ENCODE measurements at regions not wholly inside any gene's neighbourhood (a gene's known extent, or its start where the extent isn't known, plus 50 kb on each side); places are given as distances from the start of the nearest gene placed in this dataset.

DNA sequence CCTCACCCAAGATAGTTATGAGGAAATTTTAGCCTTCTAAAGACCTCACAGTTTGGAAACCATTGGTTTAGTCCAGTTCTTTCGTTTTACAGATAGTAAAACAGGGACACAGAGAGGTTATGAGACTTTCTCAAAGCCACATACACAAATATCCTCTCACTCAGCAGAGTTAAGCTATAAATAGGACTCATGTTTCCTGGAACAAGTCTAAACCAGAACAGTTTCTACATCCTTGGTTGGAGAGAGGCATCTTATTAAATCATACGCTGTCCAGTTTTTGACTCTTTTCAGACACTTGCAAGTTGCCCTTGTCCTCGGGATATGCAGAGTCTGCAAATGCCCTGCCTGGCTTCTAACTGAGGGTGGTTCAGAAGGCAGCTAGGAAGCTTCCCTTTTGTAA lies 462.1 kb upstream of the DEPDC1 start:
- DNase-seq (ENCODE audit: low spot score): no peak

DNA sequence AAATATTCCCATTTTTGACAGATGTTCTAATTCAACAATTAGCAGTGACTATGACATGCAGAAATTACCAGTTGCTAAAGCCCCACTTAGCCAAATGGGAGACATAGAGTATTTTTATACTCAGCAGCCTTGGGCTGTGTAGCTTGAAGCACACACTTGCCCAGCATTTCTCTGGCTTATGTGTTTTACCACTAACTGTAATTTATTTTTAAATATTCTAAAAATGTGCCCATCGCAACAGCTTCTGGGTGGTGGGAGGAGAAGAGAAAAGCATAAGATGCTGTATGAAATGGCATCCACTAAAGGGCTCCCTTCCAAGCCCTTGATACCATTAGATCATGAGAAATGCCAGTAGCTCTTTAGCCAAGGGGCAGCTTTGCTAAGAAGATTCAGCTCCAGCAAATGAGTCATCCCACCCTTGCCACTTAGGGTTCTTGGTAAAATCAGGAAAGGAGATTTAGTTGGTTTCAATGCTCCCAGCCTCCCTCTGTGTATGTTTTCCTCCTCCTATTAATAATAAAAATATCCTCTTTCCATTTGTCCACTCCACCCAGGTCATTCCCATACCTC lies 462.7 kb upstream of the DEPDC1 start:
- DNase-seq (ENCODE audit: low spot score): no peak

DNA sequence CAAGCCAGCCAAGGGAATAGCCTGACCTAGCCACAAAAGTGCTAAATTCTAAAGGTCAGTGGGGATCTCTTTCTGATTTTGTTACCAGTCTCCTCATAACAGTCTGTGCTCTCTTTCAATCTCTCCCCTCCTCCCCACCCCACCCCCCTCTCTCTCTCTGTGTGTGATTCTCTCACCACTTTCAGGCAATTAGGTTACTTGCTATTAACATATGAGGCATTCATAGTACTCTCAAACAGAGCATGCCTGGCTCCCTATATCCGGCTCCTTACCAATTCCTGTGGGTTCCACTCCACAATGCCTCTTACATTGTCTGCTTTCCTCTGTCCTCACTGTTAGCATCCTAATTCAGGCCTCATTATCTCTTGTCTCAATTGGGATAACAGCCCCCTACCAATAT lies 464.3 kb upstream of the DEPDC1 start:
- no peak for DNase-seq (ENCODE audit: low spot score)

DNA sequence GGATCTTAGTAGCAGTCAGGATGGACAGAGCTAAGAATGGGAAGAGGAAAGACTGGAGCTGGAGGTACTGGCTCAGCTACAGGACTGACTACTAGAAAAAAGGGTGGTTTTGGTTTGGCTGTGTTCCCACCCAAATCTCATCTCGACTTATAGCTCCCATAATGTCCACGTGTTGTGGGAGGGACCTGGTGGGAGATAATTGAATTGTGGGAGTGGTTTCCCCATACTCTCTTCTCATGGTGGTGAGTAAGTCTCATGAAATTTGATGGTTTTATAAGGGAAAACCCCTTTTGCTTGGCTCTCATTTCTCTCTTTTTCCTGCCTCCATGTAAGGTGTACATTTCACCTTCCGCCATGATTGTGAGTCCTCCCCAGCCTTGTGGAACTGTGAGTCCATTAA lies 466.5 kb upstream of the DEPDC1 start:
- no peak for DNase-seq (ENCODE audit: low spot score)

DNA sequence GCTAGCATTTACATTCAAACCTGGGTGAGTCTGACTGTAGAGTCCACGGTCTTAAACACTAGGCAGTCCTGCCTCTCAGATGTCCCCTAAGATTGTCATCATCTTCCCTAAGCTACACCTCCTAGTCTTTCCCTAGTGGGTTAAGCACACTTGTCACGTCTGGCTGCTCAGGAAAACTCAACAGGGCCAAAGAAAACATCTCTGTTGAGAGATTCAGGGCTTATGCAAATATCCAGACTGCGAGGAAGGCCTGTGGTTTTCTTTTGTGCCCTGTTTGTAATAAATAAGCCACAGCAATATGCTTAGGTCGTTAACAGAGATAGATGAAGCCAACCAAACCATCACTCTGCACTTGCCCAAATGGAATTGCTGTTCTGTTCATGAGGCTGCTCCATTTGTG lies 472.6 kb upstream of the DEPDC1 start:
- no peak for DNase-seq (ENCODE audit: low spot score)

DNA sequence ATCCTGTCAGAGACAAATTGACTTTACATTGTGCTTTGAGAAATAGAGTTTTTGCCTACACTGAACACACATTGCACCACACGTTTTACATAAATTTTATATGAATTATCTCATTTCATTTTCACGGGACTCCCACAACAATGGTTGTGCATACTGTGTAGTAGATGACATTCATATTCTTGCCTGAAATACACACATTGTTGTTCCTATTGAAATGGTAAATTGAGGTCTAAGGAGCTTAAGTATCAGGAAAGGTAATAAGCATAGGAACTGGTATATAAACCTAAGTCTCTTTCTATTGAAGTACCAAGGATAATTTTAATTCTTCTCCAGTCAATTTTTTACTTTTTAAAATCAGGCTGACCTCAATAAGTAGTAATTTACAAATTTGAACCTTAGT lies 473.7 kb upstream of the DEPDC1 start:
- no peak for DNase-seq (ENCODE audit: low spot score)

DNA sequence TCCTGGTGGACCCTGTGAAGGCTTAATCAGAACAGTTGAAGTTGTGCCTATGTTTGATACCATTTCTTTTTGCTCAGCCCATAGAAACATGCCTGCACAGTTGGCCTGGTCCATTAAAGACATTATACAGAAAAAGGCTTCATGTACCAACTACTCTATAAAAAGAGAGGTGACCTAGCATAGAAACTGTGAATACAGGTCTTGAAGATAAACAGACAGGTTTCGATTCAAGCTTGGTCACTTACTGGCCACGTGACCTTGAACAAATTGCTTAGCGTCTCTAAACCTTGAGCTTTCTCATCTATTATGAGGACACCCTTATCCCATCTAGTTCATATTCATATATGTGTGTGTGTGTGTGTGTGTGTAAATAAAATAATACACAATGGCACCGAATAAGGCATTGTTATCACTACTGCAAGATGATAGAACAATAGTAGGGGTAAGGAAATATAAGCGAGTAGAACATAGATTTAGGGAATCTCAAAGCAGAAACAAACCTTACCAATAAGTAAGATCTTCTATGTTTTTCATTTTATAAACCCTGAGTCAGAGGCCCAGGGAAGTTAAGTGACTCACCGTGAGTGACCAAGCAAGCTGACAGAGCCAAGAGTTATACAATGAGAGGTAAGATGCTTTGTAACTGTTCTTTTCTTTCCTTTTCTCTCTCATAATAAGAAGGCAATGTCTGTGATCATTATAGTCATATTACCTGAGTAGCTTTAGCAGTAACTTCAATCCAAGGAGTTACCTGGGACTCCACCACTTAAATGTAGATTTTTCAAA lies 476.8 kb upstream of the DEPDC1 start:
- DNase-seq (ENCODE audit: low spot score): no peak

DNA sequence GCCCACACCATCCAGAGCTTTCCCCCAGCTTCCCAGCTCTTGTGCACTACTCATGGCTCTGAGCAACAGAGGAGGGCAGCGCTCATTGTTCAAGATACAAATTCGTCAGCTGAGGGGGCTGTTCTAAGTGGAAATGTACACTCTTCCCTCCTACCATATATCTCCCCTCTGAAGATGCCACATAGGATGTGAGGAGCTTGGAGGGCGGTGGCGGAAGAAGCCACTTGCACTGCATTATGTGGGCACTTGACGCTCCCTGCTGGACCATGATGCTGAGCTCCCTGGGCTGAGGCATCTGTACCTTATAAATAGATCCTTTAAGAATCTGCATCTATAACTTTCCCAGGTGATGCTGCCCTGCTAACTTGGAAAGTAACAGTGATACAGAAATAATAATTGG lies 477.6 kb upstream of the DEPDC1 start:
- DNase-seq (ENCODE audit: low spot score): no peak

DNA sequence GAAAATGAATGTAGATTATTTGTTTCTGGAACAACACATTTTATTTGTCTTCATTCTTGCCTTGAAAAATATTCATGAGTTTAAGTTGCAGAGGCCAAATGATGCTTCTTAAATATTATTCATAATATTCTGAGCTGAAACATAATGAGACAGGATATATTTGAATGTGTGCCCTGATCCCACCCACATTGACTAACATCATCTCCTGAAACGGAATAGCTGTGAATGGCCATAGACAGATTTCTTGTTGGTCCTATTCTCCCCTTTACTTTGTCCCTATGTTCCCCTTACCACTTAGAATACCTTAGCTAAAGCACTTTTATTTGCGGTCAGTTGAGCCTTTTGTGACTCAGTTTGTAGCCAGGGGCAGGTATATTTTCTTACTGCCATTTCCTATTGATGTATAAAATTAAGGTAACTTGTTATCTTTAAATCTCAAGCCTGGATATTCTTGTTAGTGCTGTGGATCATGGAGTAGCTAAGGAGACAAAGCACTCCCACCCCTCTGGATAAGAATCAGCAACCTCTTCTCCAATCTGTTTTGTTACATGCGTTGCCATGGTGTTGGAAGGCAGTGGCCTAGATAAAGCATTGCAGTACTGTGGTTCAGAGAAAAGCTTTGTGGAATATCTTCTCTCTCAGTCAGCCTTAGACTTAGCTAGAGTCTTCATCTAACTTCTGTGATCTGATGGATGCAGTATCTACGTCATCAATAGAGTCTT lies 478.5 kb upstream of the DEPDC1 start:
- DNase-seq (ENCODE audit: low spot score): peak; percentile 12

- no peak for DNase-seq (ENCODE audit: low spot score)
These were observed 480.2 kb upstream of the DEPDC1 start for GRCh38 chr1:68976916-68977610.

- DNase-seq (ENCODE audit: low spot score): no peak
These were observed 483.0 kb upstream of the DEPDC1 start for GRCh38 chr1:68979891-68980290.

DNA sequence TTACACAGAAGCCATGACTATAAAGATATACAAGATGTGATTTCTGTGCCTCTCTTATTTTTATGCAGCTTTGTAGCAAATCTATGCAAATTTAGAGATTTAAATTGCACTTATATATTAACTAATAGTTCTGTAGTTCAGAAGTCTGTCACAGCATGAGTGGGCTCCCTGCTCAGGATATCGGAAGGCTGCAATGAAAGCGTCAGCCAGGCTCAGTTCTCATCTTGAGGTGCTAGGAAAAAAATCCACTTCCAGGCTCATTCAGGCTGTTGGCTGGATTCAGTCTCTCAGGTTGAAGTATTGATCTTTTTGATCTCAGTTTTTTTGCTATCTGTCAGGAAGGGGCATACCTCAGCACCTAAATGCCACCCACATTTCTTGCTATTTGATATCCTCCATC lies 487.4 kb upstream of the DEPDC1 start:
- no peak for DNase-seq (ENCODE audit: low spot score)

- DNase-seq (ENCODE audit: low spot score): no peak
These were observed 497.2 kb upstream of the DEPDC1 start for GRCh38 chr1:68994096-68994495.

DNA sequence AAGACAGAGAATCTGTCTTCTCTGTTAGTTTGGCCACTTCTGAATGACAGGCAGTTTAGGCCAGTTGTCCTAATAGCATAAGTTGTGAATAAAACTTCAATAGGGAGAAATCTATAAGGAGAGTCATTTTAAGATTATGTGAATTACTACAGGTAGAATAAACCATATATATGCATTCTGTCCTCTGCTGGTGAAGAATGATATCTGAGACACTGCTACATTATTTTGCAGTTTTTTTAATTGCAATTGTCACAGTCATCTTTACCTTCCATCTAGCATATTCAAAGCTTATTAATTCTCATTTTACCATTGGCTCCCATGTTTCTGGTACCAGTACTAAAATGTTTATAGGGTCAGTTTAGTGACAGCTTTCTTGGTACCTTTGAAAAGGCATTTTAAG lies 519.6 kb upstream of the DEPDC1 start:
- DNase-seq (ENCODE audit: low spot score): no peak

DNA sequence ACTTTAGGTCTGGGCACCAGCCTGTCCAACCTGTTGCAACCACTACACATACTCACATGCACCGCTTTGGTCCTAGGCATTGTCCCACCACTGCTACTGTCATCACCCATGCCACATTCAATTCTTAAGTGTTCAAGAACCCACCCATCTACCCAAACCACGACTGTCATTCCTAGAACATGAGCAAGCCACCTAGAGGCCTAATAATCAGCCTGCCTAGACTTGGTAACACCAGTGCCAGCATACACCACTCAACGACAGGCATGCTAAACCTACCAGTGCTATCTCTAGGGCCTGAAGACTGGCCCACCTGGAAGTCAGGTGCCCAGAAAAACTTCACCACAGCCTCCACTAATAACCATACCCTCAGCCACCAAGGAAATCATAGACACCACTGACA lies 532.8 kb upstream of the DEPDC1 start:
- no peak for DNase-seq (ENCODE audit: low spot score)

- no peak for DNase-seq (ENCODE audit: low spot score)
These were observed 529.3 kb upstream of the LRRC7 start for GRCh38 chr1:69038379-69038778.

- no peak for DNase-seq (ENCODE audit: low spot score)
These were observed 522.1 kb upstream of the LRRC7 start for GRCh38 chr1:69045572-69045971.

GRCh38 chr1:69055194-69055593 lies 512.5 kb upstream of the LRRC7 start:
- no peak for DNase-seq (ENCODE audit: low spot score)

DNA sequence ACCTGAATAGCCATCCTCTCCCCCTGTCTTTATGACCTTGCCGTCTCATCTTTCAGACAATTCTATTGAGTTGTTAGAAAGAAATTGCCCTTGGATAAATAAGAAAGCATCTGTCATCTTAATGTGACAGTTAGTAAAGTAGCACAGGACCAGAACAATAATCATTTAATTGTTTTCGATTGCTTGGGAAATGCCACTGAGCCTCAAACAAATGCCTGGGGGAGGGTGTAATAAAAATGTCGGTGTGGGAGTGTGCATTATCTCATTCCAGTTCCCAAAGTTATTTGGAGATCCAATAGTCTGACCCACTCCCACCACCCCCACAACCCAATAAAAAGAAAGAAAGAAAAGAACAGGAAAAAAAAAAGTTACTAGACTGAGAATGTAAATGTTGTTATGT lies 509.3 kb upstream of the LRRC7 start:
- DNase-seq (ENCODE audit: low spot score): no peak

DNA sequence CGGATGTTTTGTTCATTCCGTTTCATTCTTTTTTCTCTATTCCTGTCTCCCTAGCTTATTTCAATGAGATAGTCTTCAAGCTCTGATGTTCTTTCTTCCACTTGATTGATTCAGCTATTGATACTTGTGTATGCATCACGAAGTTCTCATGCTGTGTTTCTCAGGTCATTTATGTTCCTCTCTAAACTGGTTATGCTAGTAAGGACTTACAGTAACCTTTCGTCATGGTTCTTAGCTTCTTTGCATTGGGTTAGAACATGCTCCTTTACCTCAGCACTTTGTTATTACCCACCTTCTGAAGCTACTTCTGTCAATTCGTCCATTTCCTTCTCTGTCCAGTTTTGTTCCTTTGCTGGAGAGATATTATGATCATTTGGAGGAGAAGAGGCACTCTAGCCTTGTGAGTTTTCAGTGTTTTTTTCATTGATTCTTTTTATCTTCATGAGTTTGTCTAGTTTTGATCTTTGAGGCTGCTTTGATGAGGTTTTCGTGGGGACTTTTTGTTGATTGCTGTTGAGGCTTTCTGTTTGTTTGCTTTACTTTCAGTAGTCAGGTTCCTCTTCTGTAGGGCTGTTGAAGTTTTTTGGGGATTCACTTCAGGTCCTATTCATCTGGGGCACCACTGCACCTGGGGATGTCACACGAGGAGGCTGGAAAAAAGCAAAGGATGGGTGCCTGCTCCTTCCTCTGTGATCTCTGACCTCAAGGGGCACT lies 496.9 kb upstream of the LRRC7 start:
- no peak for DNase-seq (ENCODE audit: low spot score)

- DNase-seq (ENCODE audit: low spot score): no peak
These were observed 494.5 kb upstream of the LRRC7 start for GRCh38 chr1:69073176-69073575.

DNA sequence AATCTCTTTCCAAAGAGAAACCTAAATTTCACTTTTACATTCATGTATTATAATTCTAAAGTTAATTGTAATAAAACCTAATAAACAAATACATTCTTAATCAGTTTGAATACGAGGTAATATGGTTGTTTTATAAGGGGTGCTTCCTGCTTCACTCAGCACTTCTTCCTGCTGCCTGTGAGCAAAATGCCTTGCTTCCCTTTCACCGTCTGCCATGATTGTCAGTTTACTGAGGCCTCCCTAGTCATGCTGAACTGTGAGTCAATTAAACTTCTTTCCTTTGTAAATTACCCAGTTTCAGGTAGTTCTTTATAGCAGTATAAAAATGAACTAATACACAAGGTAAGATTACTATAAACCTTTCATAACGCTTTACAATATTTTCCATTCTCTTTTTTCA lies 491.1 kb upstream of the LRRC7 start:
- DNase-seq (ENCODE audit: low spot score): no peak

All from HT-29 (cell line).